Activated T-helper 1 cell treated with anti-CD3 and anti-CD28 coated beads, Interleukin-12 subunit alpha, Interleukin-12 subunit beta, Interleukin-2, Interleukin-4 antibody, amounts not matched to agents 30 ng/mL and 10 ng/mL and 1 ng/mL, durations not matched to agents 14 hours and 24 hours and 36 hours (primary cell): ENCODE measurements at regions not wholly inside any gene's neighbourhood (a gene's known extent, or its start where the extent isn't known, plus 50 kb on each side); places are given as distances from the start of the nearest gene placed in this dataset.

Source experiments
- DNase-seq: peaks from one replicate; pipeline ENCODE4 v3.0.0; 2021; ENCODE audit warnings: low spot score
- H3K27ac Mint-ChIP-seq: one replicate; pipeline ENCODE4 v1.8.0; 2021; ENCODE audit warnings: mild to moderate bottlenecking, mixed read lengths
- H3K27me3 Mint-ChIP-seq: one replicate; pipeline ENCODE4 v1.8.0; 2022; ENCODE audit warnings: mild to moderate bottlenecking, moderate library complexity, mixed read lengths; ENCODE audit not compliant: insufficient read depth
- H3K36me3 Mint-ChIP-seq: one replicate; pipeline ENCODE4 v1.8.0; 2021; ENCODE audit warnings: low read depth, mixed read lengths
- H3K4me1 Mint-ChIP-seq: one replicate; pipeline ENCODE4 v1.8.0; 2021; ENCODE audit warnings: low read depth, mixed read lengths
- H3K4me3 Mint-ChIP-seq: one replicate; pipeline ENCODE4 v1.8.0; 2021; ENCODE audit warnings: mild to moderate bottlenecking, moderate library complexity, mixed read lengths
- H3K9me3 Mint-ChIP-seq: one replicate; pipeline ENCODE4 v1.8.0; 2021; ENCODE audit warnings: mixed read lengths
- intact Hi-C: fragments of 100-400 bp; cut with micrococcal nuclease; formaldehyde crosslinking; loops from one replicate; pipeline ENCODE4 v1.15.1; 2024

- no peak overlapping the region for H3K4me3 Mint-ChIP-seq
- no peaks in the 10 kb centered on the region for H3K4me1 Mint-ChIP-seq
- no peaks in the 10 kb centered on the region for H3K27me3 Mint-ChIP-seq
- intact Hi-C loops: no loop called here
- H3K9me3 Mint-ChIP-seq: no peaks in the 10 kb centered on the region
- H3K36me3 Mint-ChIP-seq: no peaks in the 10 kb centered on the region
- DNase-seq: no peak
- H3K27ac Mint-ChIP-seq: no peak overlapping the region
Measured at GRCh38 chr18:45284851-45285250, 330.4 kb upstream of the SLC14A2 start.

DNA sequence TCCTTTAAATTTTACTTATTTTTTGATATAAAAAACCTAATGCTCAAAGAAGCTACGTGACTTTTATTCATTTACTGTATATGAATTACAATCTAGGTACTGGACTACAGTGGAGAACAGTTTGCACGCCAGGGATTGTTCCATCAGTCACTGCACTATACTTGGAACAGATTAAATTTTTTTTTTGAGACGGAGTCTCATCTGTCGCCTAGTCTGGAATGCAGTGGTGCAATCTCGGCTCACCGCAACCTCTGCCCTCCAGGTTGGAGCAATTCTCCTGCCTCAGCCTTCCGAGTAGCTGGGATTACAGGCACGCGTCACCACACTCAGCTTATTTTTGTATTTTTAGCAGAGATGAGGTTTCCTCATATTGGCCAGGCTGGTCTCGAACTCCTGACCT, 330.0 kb upstream of the SLC14A2 start:
- intact Hi-C loops: no loop called here
- no peak for DNase-seq
- no peaks in the 10 kb centered on the region for H3K4me1 Mint-ChIP-seq
- H3K27ac Mint-ChIP-seq: no peak overlapping the region
- no peak overlapping the region for H3K4me3 Mint-ChIP-seq
- no peaks in the 10 kb centered on the region for H3K9me3 Mint-ChIP-seq
- H3K27me3 Mint-ChIP-seq: no peaks in the 10 kb centered on the region
- no peaks in the 10 kb centered on the region for H3K36me3 Mint-ChIP-seq

DNA sequence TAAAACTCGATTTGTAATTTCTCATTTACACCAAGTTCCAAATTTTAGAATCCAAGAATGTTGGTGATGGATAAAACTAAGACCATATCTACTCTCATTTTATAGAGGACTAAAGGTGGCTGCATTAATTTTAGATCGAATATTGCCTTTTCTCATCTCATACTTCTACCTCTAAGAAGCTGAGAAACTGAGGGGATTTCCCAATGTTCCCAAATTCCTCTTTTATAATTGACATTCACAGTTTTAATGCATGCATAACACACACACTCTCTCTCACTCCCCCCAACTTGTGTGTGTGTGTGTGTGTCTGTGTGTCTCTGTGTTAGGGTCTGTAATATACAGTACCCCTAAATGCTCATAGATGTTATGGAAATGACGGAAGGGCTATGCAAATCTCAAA, 328.8 kb upstream of the SLC14A2 start:
- H3K4me3 Mint-ChIP-seq: no peak overlapping the region
- no peaks in the 10 kb centered on the region for H3K9me3 Mint-ChIP-seq
- H3K27ac Mint-ChIP-seq: no peak overlapping the region
- H3K36me3 Mint-ChIP-seq: no peaks in the 10 kb centered on the region
- no peaks in the 10 kb centered on the region for H3K27me3 Mint-ChIP-seq
- intact Hi-C loops: no loop called here
- H3K4me1 Mint-ChIP-seq: no peaks in the 10 kb centered on the region
- DNase-seq: no peak

DNA sequence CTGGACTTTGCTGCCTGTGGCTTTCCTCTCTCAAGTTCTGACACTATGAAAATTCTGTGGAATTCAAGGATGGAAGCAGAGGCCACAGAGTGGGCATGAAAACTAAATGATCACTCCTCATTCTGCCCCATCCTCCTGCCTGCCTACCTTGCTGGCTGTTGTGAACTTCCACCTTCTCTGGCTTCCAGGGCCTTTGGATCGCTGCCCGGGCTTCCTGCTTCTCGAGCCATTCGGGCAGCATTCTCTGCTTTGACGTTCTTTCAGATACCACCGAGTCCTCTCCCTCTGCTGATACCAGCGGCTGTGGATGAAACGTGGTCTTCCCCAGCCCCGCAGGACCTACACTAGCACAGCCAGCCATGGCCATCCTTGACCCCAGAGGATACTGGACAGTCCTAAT, 327.7 kb upstream of the SLC14A2 start:
- H3K4me1 Mint-ChIP-seq: no peaks in the 10 kb centered on the region
- DNase-seq: no peak
- H3K36me3 Mint-ChIP-seq: no peaks in the 10 kb centered on the region
- H3K4me3 Mint-ChIP-seq: no peak overlapping the region
- intact Hi-C loops: no loop called here
- H3K27me3 Mint-ChIP-seq: no peaks in the 10 kb centered on the region
- no peak overlapping the region for H3K27ac Mint-ChIP-seq
- no peaks in the 10 kb centered on the region for H3K9me3 Mint-ChIP-seq

DNA sequence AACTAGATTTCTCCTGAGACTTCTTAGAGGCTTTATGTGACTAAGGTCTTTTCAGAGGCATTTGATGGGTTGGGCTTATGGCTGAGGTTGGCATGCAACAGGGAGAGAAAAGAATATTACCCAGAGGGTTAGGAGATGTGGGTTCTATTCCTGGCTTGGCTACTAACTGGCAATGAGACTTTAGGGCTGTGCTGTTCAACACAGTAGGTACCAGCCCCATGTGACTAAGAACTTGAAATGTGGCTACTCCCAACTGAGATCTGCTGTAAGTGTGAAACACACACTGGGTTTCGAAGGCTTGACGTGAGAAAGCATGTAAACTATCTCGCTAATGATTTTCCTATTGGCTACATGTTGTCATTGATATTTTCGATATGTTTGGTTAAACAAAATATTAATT, 324.9 kb upstream of the SLC14A2 start:
- DNase-seq: no peak
- intact Hi-C loops: no loop called here
- Mint-ChIP-seq H3K9me3 (no peaks in the 10 kb centered on the region), H3K36me3 (no peaks in the 10 kb centered on the region), H3K4me1 (no peaks in the 10 kb centered on the region), H3K27ac (no peak overlapping the region), H3K27me3 (peaks cover 3% of the 10 kb centered on the region), H3K4me3 (no peak overlapping the region)

GRCh38 chr18:45291621-45292615, 323.4 kb upstream of the SLC14A2 start:
- Mint-ChIP-seq H3K9me3 (no peaks in the 10 kb centered on the region), H3K27ac (no peak overlapping the region), H3K27me3 (peaks cover 3% of the 10 kb centered on the region), H3K36me3 (no peaks in the 10 kb centered on the region), H3K4me1 (no peaks in the 10 kb centered on the region), H3K4me3 (no peak overlapping the region)
- DNase-seq: no peak
- intact Hi-C loops: no loop called here

GRCh38 chr18:45295388-45295787, 319.9 kb upstream of the SLC14A2 start:
- Mint-ChIP-seq H3K9me3 (no peaks in the 10 kb centered on the region), H3K27ac (no peak overlapping the region), H3K4me1 (no peaks in the 10 kb centered on the region), H3K27me3 (peaks cover 6% of the 10 kb centered on the region), H3K4me3 (no peak overlapping the region), H3K36me3 (no peaks in the 10 kb centered on the region)
- intact Hi-C loops: no loop called here
- no peak for DNase-seq

DNA sequence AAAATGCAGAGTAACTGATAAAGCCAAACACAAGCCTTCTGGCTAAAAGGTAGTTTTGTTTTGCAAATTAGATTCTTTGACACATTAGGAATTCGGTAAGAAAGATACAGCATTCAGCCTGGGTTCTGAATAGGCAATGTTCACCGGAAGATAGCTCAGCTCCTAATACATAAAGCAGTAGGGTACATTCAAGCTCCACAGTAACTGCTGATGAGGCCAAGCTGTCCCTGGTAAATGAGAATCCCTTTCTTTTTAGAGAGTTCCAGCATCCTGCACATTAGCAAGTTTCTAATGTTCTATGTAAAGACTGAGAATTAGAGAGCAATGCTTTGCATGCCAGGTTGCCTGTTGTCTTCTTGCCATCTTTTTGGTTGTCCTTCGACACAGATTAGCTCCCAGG, 316.3 kb upstream of the SLC14A2 start:
- Mint-ChIP-seq H3K36me3 (no peaks in the 10 kb centered on the region), H3K4me3 (no peak overlapping the region)
- no peak for DNase-seq

DNA sequence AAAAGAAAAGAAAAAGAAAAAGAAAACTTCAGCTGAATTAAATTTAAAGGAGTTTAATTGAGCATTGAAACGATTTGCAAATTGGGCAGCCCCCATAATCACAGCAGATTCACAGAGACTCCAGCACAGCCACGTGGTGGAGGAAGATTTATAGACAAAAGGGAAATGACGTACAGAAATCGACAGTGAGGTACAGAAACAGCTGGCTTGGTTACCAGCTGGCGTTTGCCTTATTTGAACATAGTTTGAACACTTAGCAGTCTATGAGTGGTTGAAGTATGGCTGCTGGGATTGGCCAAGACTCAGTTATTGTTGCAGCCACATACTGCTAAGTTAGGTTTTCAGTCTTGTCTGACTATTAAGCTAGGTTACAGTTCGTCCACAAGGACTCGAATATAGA, 312.2 kb upstream of the SLC14A2 start:
- Mint-ChIP-seq H3K4me3 (no peak overlapping the region), H3K27ac (no peak overlapping the region), H3K4me1 (no peaks in the 10 kb centered on the region), H3K36me3 (no peaks in the 10 kb centered on the region), H3K9me3 (no peaks in the 10 kb centered on the region), H3K27me3 (peaks cover 3% of the 10 kb centered on the region)
- intact Hi-C loops: no loop called here
- DNase-seq: no peak

More for the DNA sequence above, 316.3 kb upstream of the SLC14A2 start:
- no peaks in the 10 kb centered on the region for H3K9me3 Mint-ChIP-seq
- no peak overlapping the region for H3K27ac Mint-ChIP-seq
- H3K4me1 Mint-ChIP-seq: no peaks in the 10 kb centered on the region
- intact Hi-C loops: no loop called here
- H3K27me3 Mint-ChIP-seq: peaks cover 3% of the 10 kb centered on the region

- H3K4me1 Mint-ChIP-seq: no peaks in the 10 kb centered on the region
- no peaks in the 10 kb centered on the region for H3K36me3 Mint-ChIP-seq
- no peaks in the 10 kb centered on the region for H3K27me3 Mint-ChIP-seq
- intact Hi-C loops: no loop called here
- no peaks in the 10 kb centered on the region for H3K9me3 Mint-ChIP-seq
- no peak for DNase-seq
- H3K4me3 Mint-ChIP-seq: no peak overlapping the region
- no peak overlapping the region for H3K27ac Mint-ChIP-seq
Measured at GRCh38 chr18:45304558-45304957, 310.7 kb upstream of the SLC14A2 start.

- intact Hi-C loops: no loop called here
- H3K27ac Mint-ChIP-seq: no peak overlapping the region
- no peaks in the 10 kb centered on the region for H3K36me3 Mint-ChIP-seq
- H3K9me3 Mint-ChIP-seq: no peaks in the 10 kb centered on the region
- H3K4me3 Mint-ChIP-seq: no peak overlapping the region
- no peaks in the 10 kb centered on the region for H3K27me3 Mint-ChIP-seq
- no peak for DNase-seq
- H3K4me1 Mint-ChIP-seq: no peaks in the 10 kb centered on the region
Measured at GRCh38 chr18:45312555-45313126, 302.6 kb upstream of the SLC14A2 start.

DNA sequence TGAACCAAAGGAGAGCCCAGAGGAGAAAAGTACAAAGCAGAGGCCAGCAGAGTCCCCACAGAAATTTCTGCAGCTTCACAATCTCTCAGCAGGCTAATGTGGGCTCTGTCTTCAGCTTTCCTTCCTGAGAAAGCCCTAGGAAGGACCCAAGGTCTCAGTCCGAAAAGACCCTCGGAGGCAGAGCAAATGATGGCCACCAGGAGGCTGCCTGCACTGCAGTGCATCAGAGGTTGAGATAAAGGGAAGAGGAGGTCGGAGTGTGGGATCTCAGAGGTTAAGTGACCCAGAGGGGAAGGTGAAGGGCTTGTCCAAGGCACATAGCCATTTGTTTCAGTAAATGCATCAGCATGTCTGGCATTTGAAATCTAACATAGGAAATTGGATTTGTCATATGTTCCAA, 299.1 kb upstream of the SLC14A2 start:
- Mint-ChIP-seq H3K4me3 (no peak overlapping the region), H3K4me1 (no peaks in the 10 kb centered on the region), H3K27me3 (no peaks in the 10 kb centered on the region), H3K36me3 (no peaks in the 10 kb centered on the region), H3K9me3 (no peaks in the 10 kb centered on the region), H3K27ac (no peak overlapping the region)
- DNase-seq: no peak
- intact Hi-C loops: no loop called here

GRCh38 chr18:45317948-45318640, 297.2 kb upstream of the SLC14A2 start:
- intact Hi-C loops: no loop called here

More at GRCh38 chr18:45317948-45318640, 297.2 kb upstream of the SLC14A2 start:
- Mint-ChIP-seq H3K9me3 (no peaks in the 10 kb centered on the region), H3K4me1 (no peaks in the 10 kb centered on the region), H3K36me3 (no peaks in the 10 kb centered on the region), H3K27me3 (no peaks in the 10 kb centered on the region), H3K27ac (no peak overlapping the region), H3K4me3 (no peak overlapping the region)
- no peak for DNase-seq
